ENCODE measurements at regions not wholly inside any gene's neighbourhood (a gene's known extent, or its start where the extent isn't known, plus 50 kb on each side); places are given as distances from the start of the nearest gene placed in this dataset.
A peak's percentile ranks its signal among the peaks of the same experiment; 100 is the strongest.

GRCh38 chr9:134978272-134978671, 60.6 kb upstream of the FCN1 start:
- Histone ChIP-seq H3K27ac (no peak overlapping the region), H3K4me1 (no peaks in the 10 kb centered on the region), H3K27me3 (peaks cover 9% of the 10 kb centered on the region), H3K4me3 (no peak overlapping the region), H3K36me3 (no peaks in the 10 kb centered on the region), H3K9me3 (no peaks in the 10 kb centered on the region)
- peak; percentile 6 to 15 for DNase-seq (ENCODE audit: low spot score in 2 of 2)
- no peak for TF ChIP-seq CTCF (IDR thresholded peaks at IDR 0.05)
- no peak for TF ChIP-seq EP300 (IDR thresholded peaks at IDR 0.05)
- no peak for TF ChIP-seq POLR2AphosphoS5 (IDR thresholded peaks at IDR 0.05)
- TF ChIP-seq POLR2A (IDR thresholded peaks at IDR 0.05) = no peak
- WGBS = 84% methylated on average over 8 of the region's 8 CpGs

GRCh38 chr9:134980516-134980915, 62.8 kb upstream of the FCN1 start:
- H3K27ac ChIP-seq = no peak overlapping the region
- H3K27me3 ChIP-seq = peaks cover 9% of the 10 kb centered on the region
- H3K9me3 ChIP-seq = no peaks in the 10 kb centered on the region
- TF ChIP-seq CTCF (IDR thresholded peaks at IDR 0.05) (no peak), POLR2A (IDR thresholded peaks at IDR 0.05) (no peak), POLR2AphosphoS5 (IDR thresholded peaks at IDR 0.05) (no peak), EP300 (IDR thresholded peaks at IDR 0.05) (no peak)
- no peak overlapping the region for H3K4me3 ChIP-seq
- WGBS = 88% methylated on average over 8 of the region's 9 CpGs
- no peaks in the 10 kb centered on the region for H3K36me3 ChIP-seq
- no peaks in the 10 kb centered on the region for H3K4me1 ChIP-seq
- DNase-seq (ENCODE audit: low spot score in 2 of 2) = peak; percentile 17 to 45

- no peaks in the 10 kb centered on the region for H3K4me1 ChIP-seq
- peak; percentile 26 to 36 for DNase-seq (ENCODE audit: low spot score in 2 of 2)
- H3K4me3 ChIP-seq = no peak overlapping the region
- WGBS = 85% methylated on average over 9 of the region's 10 CpGs
- TF ChIP-seq EP300 (IDR thresholded peaks at IDR 0.05) (no peak), CTCF (IDR thresholded peaks at IDR 0.05) (no peak), POLR2A (IDR thresholded peaks at IDR 0.05) (no peak), POLR2AphosphoS5 (IDR thresholded peaks at IDR 0.05) (no peak)
- peaks cover 9% of the 10 kb centered on the region for H3K27me3 ChIP-seq
- H3K9me3 ChIP-seq = no peaks in the 10 kb centered on the region
- H3K36me3 ChIP-seq = no peaks in the 10 kb centered on the region
- H3K27ac ChIP-seq = no peak overlapping the region
These were observed 63.3 kb upstream of the FCN1 start for GRCh38 chr9:134980991-134981390.

GRCh38 chr9:134981829-134982228, 64.1 kb upstream of the FCN1 start:
- peak; percentile 18 to 24 for DNase-seq (ENCODE audit: low spot score in 2 of 2)
- Histone ChIP-seq H3K4me1 (no peaks in the 10 kb centered on the region), H3K9me3 (no peaks in the 10 kb centered on the region), H3K36me3 (no peaks in the 10 kb centered on the region), H3K27me3 (peaks cover 9% of the 10 kb centered on the region), H3K27ac (no peak overlapping the region), H3K4me3 (no peak overlapping the region)
- 89% methylated on average over 11 of the region's 11 CpGs for WGBS
- TF ChIP-seq POLR2AphosphoS5 (IDR thresholded peaks at IDR 0.05) (no peak), CTCF (IDR thresholded peaks at IDR 0.05) (no peak), EP300 (IDR thresholded peaks at IDR 0.05) (no peak), POLR2A (IDR thresholded peaks at IDR 0.05) (no peak)

- Histone ChIP-seq H3K4me3 (no peak overlapping the region), H3K27ac (no peak overlapping the region), H3K36me3 (no peaks in the 10 kb centered on the region), H3K27me3 (peaks cover 9% of the 10 kb centered on the region), H3K9me3 (no peaks in the 10 kb centered on the region), H3K4me1 (no peaks in the 10 kb centered on the region)
- DNase-seq (ENCODE audit: low spot score in 2 of 2) = peak; percentile 23 to 31
- WGBS = 81% methylated on average over 8 of the region's 8 CpGs
- no peak for TF ChIP-seq POLR2A (IDR thresholded peaks at IDR 0.05)
- no peak for TF ChIP-seq POLR2AphosphoS5 (IDR thresholded peaks at IDR 0.05)
- no peak for TF ChIP-seq CTCF (IDR thresholded peaks at IDR 0.05)
- TF ChIP-seq EP300 (IDR thresholded peaks at IDR 0.05) = no peak
These were observed 64.6 kb upstream of the FCN1 start for GRCh38 chr9:134982311-134982710.
